ELF-1 (cell line): ENCODE measurements at regions not wholly inside any gene's neighbourhood (a gene's known extent, or its start where the extent isn't known, plus 50 kb on each side); places are given as distances from the start of the nearest gene placed in this dataset.

ENCODE experiments used
- DNase-seq: peaks from one replicate; pipeline ENCODE4 v3.0.0-alpha.2; 2016; ENCODE audit warnings: low read depth, low spot score

DNA sequence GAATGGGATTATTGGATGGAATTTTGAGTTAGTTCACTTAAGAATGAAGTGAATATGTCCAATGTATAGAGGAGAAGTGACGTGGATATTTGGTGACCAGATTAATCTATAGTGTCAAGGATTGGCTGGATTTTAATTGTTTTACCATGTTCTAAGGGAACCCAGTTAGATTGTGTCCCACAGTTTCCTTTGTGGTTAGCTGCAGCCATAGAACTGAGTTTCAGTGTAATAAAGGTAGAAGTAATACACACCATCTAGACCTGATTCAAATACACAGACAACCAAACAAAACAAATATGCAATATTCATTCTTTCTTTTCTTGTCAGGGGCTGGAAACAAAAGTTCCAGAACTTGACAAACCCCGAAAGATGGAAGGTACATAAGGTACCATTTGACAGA, 88.0 kb upstream of the RGS18 start:
- DNase-seq, result no peak

DNA sequence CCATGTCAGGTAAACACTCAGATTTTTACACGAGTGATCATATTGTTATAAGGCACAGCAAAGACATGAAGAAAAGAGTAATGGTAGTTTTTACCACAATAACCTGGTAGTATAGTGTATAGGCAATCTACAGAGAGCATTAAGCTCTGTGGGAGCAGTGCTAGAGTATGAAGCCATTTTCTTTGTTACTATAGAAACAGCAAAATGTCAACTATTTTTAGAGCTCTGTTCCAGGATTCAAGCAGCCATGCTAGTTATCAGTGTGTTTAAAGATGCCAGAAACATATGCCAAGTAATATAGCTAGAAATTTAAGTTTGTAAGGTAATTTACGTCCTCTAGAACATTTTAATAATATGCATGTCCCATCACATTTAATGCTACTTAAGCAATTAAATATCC, 77.6 kb upstream of the RGS18 start:
- DNase-seq, result no peak

DNA sequence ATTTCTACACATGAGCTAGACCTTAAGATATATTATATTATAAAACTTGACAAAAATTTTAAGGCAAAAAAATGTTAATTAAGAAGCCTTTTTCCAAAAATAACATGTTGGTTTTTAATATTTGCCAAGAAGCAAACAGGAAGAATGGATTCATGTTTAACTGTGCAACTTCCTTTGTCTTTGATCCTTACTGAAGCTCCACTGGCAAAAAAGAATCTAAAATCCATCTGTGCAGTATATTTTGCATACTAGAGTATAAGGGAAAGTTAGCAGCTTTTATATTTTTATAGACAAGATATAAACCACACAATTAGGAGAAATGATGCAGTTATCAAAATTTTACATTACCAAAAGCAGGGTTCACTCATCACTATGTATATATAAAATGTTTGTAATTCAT, 76.9 kb upstream of the RGS18 start:
- no peak for DNase-seq

DNA sequence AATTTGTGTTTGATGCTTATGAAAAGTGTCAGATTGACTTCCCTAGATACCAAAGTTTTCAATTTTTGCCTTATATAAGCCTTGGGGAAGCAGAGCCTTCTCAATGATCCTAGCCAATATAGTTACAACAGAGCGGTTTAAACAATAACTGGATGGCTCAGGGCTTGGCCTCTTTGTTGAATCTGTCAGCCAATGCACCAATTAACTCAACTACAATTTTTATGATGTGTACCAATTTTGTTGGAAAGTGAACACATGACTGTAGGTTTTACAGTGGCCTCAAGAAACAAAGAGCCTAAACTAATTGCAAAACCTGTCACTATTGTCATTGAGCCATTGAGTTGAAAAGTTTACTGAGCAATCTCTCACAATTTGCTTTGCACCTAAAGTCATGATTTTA, 71.6 kb upstream of the RGS18 start:
- no peak for DNase-seq

DNA sequence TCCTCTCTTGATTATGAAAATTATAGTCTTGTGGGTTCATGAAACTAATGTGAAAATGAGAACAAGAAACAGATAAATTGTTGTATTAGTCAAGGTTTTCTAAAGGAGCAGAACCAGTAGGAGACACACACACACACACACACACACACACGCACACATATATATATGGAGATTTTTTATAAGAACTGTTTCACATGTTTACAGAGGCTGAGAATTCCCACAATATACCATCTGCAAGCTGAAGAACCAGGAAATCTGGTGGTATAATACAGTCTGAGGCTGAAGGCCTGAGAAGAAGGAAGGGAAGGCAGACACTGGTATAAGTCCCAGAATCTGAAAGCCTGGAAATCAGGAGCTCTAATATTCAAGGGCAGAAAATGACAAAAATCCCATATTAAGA, 70.9 kb upstream of the RGS18 start:
- DNase-seq, result no peak

DNA sequence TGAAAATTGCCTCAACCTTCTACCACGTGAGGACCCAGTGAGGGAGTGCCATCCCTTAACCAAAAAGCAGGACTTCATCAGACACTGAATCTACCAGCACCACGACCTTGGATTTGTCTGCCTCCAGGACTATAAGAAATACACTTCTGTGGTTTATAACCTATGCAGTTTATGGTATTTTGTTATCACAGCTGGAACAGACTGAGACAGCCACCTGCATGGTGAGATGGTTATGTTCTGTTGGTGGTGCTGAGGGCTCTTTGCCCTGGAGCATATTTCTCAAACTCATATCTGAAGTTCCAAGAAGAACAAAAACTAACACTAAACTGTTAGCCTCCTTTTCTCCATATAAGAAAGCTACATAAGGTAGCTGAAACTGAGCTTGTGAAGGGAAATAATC, 69.8 kb upstream of the RGS18 start:
- no peak for DNase-seq

DNA sequence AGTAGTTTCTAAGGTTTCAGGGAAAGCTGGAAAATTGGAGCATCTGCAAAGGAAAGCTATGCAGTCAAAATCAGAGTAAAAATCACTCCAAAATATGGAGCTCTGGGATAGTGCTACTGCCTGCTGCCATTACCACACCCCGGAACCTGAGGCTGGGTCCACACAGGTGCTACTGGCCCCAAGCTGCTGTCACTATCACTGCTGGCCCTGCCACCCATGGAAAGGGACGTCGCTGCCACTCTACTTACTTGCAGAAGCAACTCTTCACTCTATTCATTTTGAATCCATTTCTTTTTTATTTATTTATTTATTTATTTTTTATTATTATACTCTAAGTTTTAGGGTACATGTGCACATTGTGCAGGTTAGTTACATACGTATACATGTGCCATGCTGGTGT, 60.3 kb upstream of the RGS18 start:
- no peak for DNase-seq

DNA sequence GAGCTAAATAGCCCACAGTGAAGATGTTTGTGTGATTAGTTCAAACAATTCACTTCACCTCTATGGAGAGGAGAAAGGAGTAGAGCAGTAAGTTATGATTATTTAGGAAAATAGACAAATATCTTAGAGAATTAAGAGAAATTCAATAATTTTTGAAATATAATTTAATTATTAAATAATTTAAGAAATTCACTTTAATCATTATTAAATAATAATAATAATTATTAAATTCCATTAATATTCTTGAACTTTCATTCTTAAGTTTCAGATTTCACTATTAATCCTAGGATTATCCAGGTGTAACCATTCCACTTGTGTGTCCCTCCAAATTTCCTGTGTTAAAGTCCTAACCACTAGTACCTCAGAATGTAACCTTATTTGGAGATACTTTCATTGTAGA, 58.9 kb upstream of the RGS18 start:
- DNase-seq, result no peak

DNA sequence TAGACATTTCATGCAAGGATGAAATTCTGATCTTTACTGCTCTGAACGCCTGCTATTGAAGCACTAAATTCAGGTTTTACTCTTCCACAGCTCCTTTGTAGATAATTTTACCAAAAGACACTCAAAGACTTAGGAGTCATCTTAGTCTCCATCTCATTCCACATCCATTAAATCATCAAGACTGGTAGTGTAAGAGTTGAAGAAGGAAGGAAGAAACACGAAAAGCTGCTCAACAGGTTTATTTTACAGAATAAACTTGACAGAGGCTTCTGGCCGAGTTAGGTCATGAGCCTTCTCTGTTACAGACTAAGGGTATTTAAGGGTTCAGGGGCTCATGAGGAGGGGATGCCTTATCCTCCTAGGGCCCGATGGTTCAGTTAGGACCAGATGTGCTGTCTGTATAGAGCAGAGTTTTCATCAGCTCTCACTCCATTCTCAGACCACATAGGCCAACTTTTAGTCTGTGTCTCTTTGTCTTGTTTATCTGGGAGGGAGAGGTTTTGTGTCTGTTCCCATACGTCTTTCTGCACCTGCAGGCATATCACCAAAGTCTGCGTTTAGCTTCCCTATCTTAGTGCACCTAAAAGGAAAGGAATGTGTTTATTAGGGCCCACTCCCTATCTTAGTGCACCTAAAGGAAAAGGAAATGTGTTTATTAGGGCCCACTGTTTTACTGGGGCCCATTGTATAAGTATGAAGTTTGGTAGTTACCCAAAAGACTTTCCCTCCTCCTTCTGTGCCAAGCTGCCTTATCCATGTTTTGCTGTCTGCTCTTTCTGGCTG, 57.4 kb upstream of the RGS18 start:
- no peak for DNase-seq

DNA sequence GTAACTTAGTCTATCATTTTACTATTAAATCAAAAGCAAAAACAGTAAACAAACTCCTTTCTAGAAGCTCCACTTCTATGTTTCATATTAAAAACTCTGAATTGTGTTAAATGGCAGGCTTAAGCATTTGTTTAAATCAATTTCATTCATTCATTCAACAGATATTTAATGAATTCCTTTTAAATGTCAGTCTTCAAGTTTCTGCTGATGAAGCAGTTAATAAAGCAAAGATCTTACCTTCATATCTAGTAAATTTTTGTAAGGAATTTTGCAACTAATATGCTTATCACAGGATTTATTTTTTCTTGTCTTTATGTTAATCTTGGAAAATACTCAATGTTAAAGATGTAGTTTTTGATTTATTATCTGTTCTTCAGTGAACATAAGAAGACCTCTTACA, 54.1 kb upstream of the RGS18 start:
- DNase-seq, result no peak

DNA sequence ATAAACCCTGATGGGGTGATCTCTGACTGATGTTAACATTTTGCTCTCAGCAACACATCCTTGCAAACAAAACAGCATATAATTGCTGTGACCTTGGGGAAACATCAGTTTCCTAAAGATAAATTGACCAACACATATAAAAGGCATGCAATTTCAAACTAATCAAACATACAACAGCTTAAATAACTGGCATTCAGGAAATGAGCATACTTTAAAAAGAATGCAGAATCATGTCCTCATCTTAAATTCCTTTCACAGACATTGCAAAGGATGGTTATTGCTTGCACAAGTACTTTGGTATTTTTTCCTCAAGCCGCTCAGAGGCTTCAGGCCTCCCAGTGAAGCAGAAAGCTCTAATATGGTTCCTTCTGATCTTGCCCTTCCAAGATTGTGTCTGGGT, 53.4 kb upstream of the RGS18 start:
- DNase-seq, result no peak

DNA sequence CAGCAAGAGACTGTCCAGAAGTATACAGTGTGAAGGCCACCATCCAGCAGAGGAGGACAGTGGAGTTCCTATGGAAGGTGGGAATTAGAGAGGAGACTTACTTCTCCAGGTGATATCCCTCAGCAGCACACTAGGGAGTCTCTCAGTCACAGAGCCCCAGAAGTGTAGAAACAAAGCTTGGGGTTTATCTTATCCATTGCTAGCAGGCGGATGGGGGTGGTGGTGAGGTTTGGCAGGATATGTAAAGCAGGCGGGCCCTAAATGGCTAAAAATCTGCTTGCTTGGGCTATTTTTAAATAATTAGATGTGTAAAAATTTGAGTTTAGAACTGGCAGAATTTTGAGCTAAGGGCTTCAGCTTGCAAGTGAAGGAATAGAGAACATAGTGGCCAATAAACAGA, 50.1 kb upstream of the RGS18 start:
- no peak for DNase-seq
